ENCODE measurements at regions not wholly inside any gene's neighbourhood (a gene's known extent, or its start where the extent isn't known, plus 50 kb on each side); places are given as distances from the start of the nearest gene placed in this dataset.

DNA sequence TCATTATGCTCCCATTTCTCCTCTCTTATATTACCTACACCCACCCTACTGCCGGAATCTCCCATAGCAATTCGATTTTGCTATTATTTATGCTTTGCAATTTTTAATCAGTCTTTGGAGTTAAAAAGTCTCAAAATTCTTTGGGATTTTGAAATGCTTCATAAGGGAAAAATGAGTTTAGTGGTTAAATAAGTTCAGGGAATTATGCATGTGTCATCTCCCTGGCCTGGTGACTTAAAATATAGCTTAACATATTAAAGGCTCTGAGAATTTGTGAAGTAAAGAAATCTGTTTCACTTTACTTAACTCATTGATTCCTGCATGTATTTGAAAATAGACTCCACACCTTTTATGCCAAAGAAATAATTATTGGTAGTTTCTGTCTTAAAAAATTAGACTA, 185.1 kb upstream of the DIPK2B start:
- Histone ChIP-seq H3K27me3 (ENCODE audit: insufficient read depth, low read length) (no peaks in the 10 kb centered on the region), H3K4me1 (ENCODE audit: insufficient read depth, low read length) (no peaks in the 10 kb centered on the region), H3K9me3 (ENCODE audit: low read depth, low read length) (no peaks in the 10 kb centered on the region), H3K4me3 (ENCODE audit: low read length) (no peak overlapping the region)

DNA sequence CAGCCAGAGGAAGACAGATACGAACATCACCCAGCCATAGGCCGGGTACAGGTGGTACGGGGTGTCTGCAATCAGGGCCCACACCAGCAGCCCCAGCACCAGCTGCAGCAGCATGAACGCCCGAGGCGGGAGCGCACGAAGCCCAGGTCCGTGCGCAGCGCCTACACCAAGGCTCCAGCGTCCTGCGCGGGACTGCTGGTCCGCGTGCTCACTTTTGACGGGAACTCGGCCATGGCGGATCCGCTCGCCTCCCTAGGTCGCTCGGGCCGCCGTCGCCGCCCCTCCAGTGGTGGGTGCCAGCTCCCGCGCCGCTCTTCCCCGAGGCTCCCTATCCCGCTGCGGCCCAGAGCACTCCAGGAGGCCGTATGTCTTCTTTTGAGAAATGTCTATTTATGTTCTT, 181.2 kb upstream of the DIPK2B start:
- Histone ChIP-seq H3K4me3 (ENCODE audit: low read length) (no peak overlapping the region), H3K27me3 (ENCODE audit: insufficient read depth, low read length) (no peaks in the 10 kb centered on the region), H3K4me1 (ENCODE audit: insufficient read depth, low read length) (no peaks in the 10 kb centered on the region), H3K9me3 (ENCODE audit: low read depth, low read length) (no peaks in the 10 kb centered on the region)

DNA sequence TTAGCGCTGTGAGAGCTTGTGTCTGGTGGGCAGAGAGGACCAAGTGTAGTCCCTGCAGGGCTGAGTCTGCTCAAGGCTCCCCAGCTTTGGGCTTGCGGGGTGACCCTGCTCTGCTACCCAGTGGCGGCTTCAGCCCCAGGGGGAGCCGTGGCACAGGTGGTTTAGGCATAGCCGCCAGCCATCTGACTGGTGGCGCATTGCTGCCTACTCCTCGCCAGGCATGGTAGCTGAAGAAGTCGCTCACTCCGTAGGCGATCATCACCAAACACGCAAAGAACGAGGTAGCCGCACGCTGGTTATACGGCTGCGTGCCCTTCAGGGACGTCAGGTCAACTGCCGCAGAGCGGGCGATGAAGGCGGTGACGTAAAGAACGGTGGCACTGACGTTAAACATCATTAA, 180.7 kb upstream of the DIPK2B start:
- no peak overlapping the region for H3K4me3 ChIP-seq (ENCODE audit: low read length)
- H3K4me1 ChIP-seq (ENCODE audit: insufficient read depth, low read length): no peaks in the 10 kb centered on the region
- H3K27me3 ChIP-seq (ENCODE audit: insufficient read depth, low read length): no peaks in the 10 kb centered on the region
- no peaks in the 10 kb centered on the region for H3K9me3 ChIP-seq (ENCODE audit: low read depth, low read length)

DNA sequence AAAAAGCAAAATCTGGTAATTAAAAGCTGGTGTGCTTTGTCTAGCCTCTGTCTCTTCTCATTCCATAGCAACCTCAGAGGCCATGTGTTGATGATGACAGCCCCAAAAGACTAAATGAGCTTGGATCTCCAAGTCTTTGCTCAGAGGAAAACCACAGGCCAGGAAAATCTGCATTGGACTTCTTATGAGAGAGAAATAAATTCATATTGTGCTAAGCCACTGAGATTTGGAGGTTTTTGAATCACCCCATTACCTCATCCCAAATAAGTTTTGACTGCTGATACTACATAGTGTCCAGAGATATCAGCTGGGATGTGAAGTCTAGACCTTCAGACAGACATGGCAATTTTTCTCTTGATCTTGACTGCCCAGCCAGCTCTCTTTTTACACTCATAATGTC, 178.6 kb upstream of the DIPK2B start:
- no peaks in the 10 kb centered on the region for H3K9me3 ChIP-seq (ENCODE audit: low read depth, low read length)
- H3K4me1 ChIP-seq (ENCODE audit: insufficient read depth, low read length): no peaks in the 10 kb centered on the region
- H3K4me3 ChIP-seq (ENCODE audit: low read length): no peak overlapping the region
- no peaks in the 10 kb centered on the region for H3K27me3 ChIP-seq (ENCODE audit: insufficient read depth, low read length)

DNA sequence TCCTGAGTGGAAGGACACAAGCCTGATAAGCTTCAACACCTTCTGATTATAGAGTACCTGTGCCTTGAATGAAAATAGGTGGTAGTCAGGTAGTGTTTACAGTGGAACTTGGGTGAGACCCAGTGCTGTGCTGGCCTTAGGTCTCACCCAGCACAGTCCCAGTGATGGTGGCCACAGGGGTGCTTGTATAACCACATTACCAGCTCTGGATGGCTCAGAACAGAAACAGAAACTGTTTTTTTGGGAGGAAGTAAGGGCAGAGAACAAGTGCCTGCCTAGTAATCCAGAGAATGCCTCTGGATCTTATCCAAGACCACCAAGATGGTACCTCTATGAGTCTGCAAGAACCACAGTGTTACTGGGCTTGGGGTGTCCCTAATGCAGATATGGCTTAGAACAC, 171.5 kb upstream of the DIPK2B start:
- H3K4me1 ChIP-seq (ENCODE audit: insufficient read depth, low read length): no peaks in the 10 kb centered on the region

DNA sequence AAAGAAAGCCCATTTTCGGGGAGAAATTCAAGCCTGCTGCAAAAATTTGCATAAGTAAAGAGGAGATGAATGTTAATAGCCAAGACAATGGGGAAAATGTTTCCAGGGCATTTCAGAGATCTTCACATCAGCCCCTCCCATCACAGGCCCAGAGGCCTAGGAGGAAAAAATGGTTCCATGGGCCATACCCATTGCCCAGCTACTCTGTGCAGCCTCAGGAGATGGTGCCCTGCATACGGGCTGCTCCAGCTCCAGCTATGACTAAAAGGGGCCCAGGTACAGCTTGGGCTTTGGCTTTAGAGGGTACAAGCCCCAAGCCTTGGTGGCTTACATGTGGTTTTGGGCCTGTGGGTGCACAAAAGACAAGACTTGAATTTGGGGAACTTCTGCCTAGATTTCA, 168.0 kb upstream of the DIPK2B start:
- Histone ChIP-seq H3K4me1 (ENCODE audit: insufficient read depth, low read length) (no peaks in the 10 kb centered on the region), H3K9me3 (ENCODE audit: low read depth, low read length) (no peaks in the 10 kb centered on the region), H3K27me3 (ENCODE audit: insufficient read depth, low read length) (no peaks in the 10 kb centered on the region), H3K4me3 (ENCODE audit: low read length) (no peak overlapping the region)

More for the DNA sequence above, 171.5 kb upstream of the DIPK2B start:
- Histone ChIP-seq H3K9me3 (ENCODE audit: low read depth, low read length) (no peaks in the 10 kb centered on the region), H3K4me3 (ENCODE audit: low read length) (no peak overlapping the region), H3K27me3 (ENCODE audit: insufficient read depth, low read length) (no peaks in the 10 kb centered on the region)

DNA sequence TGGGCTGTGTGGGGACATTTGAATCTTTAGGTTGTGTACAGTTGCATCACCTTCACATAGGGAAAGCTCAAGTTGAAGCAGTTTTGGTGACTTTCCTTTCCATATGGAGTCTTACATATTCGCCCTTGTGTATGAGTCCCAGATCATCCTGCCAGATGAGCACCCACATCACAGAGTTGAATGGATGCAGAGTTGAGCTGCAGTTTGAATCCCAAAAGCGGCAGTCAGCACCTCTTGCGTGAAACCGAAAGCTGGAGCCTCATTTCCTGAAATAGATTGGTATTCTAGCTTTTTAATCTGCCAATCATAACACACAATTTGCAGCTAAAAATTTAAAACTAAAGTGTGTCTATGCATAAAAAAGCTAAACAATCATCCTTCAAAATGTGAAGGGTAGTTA, 162.9 kb upstream of the DIPK2B start:
- H3K4me3 ChIP-seq (ENCODE audit: low read length): no peak overlapping the region
- no peaks in the 10 kb centered on the region for H3K4me1 ChIP-seq (ENCODE audit: insufficient read depth, low read length)
- H3K27me3 ChIP-seq (ENCODE audit: insufficient read depth, low read length): no peaks in the 10 kb centered on the region
- no peaks in the 10 kb centered on the region for H3K9me3 ChIP-seq (ENCODE audit: low read depth, low read length)

DNA sequence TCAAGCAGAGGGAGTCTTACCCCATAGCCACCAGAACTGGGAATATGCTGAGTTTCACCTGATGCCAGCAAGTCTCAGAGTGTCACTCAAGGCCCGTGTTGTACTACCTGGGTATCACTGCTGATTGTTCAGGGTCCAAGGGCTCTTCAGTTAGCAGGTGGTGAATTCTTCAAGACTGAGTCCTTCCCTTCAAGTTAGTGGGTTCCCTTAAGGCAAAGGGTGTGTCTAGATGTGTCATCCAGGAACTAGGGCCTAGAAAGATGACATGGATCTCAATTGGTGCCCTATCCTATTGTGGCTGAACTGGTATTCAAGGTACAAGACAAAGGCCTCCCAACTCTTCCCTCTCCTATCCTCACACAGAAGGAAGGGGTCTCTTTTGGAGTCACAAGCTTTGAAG, 159.9 kb upstream of the DIPK2B start:
- Histone ChIP-seq H3K27me3 (ENCODE audit: insufficient read depth, low read length) (no peaks in the 10 kb centered on the region), H3K9me3 (ENCODE audit: low read depth, low read length) (no peaks in the 10 kb centered on the region), H3K4me1 (ENCODE audit: insufficient read depth, low read length) (no peaks in the 10 kb centered on the region), H3K4me3 (ENCODE audit: low read length) (no peak overlapping the region)

DNA sequence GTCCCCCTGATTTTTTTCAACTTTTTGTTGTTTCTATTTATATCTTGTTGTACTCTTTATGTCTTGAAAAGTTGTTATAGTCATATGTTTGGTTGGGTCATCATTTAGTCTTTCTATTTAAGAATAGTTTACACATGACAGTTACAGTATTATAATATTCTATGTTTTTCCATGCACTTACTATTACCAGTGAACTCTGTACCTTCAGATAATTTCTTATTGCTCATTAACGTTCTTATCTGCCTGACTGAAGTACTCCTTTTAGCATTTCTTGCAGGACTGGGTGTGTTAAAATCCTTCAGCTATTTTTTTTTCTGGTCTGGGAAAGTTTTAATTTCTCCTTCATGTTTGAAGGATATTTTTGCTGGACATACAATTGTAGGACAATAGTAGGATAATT, 157.7 kb upstream of the DIPK2B start:
- Histone ChIP-seq H3K9me3 (ENCODE audit: low read depth, low read length) (no peaks in the 10 kb centered on the region), H3K27me3 (ENCODE audit: insufficient read depth, low read length) (no peaks in the 10 kb centered on the region), H3K4me3 (ENCODE audit: low read length) (no peak overlapping the region), H3K4me1 (ENCODE audit: insufficient read depth, low read length) (no peaks in the 10 kb centered on the region)

DNA sequence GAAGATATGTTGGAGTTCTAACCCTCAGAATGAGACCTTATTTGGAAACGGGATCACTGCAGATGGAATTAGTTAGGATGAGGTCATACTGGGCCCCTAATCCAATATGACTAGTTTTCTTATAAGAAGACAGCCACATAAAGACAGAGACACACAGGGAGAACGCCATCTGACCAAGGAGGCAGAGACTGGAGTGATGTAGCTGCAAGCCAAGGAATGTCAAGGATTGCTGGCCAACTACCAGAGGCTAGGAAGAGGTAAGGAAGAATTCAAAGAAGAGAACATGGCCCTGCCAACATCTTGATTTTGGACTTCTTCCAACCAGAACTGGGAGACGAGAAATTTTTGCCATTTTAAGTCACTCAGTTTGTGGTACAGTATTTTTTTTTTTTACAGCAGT, 152.8 kb upstream of the DIPK2B start:
- no peaks in the 10 kb centered on the region for H3K4me1 ChIP-seq (ENCODE audit: insufficient read depth, low read length)
- no peak overlapping the region for H3K4me3 ChIP-seq (ENCODE audit: low read length)
- H3K27me3 ChIP-seq (ENCODE audit: insufficient read depth, low read length): no peaks in the 10 kb centered on the region
- no peaks in the 10 kb centered on the region for H3K9me3 ChIP-seq (ENCODE audit: low read depth, low read length)

DNA sequence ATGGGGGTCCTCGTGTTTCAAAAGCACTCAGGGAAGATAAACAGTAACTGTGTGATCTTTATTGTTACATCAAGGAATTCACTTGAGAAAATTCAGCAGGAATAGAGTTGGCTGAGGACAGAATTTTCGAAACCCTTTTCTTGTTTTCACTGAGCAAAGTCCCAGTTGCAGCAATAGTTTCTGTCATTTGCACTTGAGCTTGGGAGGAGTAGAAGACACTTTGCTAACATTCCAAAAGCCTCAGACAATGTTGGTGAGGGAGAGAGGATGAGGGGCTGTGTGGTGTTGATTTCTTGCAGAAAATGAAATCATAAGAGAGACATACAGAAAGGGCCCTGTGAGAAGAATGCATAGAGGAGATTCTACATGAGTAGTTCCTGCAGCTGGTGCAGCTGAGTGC, 151.9 kb upstream of the DIPK2B start:
- Histone ChIP-seq H3K27me3 (ENCODE audit: insufficient read depth, low read length) (no peaks in the 10 kb centered on the region), H3K9me3 (ENCODE audit: low read depth, low read length) (no peaks in the 10 kb centered on the region), H3K4me1 (ENCODE audit: insufficient read depth, low read length) (no peaks in the 10 kb centered on the region), H3K4me3 (ENCODE audit: low read length) (no peak overlapping the region)

DNA sequence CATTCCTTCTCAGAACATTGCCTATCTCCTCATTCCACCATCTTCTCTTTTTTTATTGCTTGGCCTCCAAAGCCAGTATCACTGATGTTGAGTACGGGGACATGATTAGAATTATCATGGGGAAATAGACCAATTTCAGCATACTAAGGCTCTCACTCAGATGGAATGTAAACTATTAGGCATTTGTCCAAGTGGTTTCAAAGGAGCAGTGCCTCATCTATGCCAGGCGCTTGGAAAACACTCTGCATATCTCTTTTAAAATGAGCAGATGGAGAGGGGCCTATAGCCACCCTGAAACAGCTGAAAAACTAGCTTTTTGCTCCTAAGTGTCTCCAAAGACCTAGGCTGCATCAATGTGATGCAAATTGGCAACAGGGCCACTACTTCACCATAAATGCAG, 150.8 kb upstream of the DIPK2B start:
- no peaks in the 10 kb centered on the region for H3K27me3 ChIP-seq (ENCODE audit: insufficient read depth, low read length)
- H3K9me3 ChIP-seq (ENCODE audit: low read depth, low read length): no peaks in the 10 kb centered on the region
- H3K4me1 ChIP-seq (ENCODE audit: insufficient read depth, low read length): no peaks in the 10 kb centered on the region
- no peak overlapping the region for H3K4me3 ChIP-seq (ENCODE audit: low read length)

DNA sequence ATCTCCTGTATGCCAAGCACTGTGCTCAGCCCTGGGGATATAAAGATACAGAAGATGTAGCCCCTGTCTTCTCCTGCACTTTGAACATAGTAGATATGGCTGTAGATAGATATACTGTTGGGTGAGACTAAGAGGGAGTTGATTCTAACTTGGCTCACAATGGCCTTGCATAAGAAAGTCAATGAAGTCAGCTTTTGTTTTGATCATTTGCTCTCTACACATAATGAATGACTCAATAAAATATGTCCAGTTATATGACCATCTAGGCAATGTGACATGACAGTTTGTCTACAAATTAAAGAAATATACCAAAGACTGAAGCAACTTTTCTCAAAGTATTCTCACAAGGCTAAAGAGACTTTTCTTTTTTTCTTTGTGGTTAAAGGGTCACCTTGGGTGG, 147.6 kb upstream of the DIPK2B start:
- Histone ChIP-seq H3K4me3 (ENCODE audit: low read length) (no peak overlapping the region), H3K4me1 (ENCODE audit: insufficient read depth, low read length) (no peaks in the 10 kb centered on the region), H3K27me3 (ENCODE audit: insufficient read depth, low read length) (no peaks in the 10 kb centered on the region), H3K9me3 (ENCODE audit: low read depth, low read length) (no peaks in the 10 kb centered on the region)

DNA sequence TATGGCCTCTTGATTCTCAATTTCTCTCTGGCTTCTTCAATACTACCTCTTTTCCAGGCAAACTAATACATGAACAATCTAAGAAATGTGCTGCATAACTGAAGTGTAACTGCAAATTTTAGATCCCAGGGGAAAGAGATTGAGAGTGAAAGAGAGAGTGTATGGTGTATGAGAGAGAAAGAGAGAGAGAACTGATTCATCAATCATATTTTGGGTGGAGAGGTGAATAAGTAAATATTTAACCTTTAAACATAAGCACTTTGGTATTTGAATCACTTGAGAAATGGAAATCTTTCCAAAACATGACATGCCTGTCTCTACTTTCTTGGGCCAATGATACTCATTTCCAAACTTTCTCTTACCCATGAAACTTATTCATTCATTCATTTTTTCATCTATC, 147.2 kb upstream of the DIPK2B start:
- H3K9me3 ChIP-seq (ENCODE audit: low read depth, low read length): no peaks in the 10 kb centered on the region
- no peaks in the 10 kb centered on the region for H3K27me3 ChIP-seq (ENCODE audit: insufficient read depth, low read length)
- no peak overlapping the region for H3K4me3 ChIP-seq (ENCODE audit: low read length)
- H3K4me1 ChIP-seq (ENCODE audit: insufficient read depth, low read length): no peaks in the 10 kb centered on the region

DNA sequence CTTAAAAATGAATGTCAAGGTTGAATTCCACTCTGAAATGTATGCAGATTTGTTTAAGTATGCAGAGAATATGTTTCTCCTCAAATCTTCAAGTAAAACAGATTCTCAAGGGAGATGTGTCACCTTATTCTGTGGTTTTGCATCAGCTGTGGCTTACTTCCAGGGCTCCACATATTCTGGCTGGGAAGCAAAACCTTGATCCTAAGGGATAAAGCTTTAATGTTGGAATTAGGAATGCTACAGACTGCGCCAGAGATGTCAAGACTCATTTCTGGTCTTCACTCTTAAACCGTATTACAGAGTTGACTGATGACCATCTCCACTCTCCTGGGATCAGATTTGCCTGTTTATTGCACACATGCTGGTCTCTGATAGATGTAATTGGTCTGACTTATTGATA, 143.9 kb upstream of the DIPK2B start:
- no peaks in the 10 kb centered on the region for H3K27me3 ChIP-seq (ENCODE audit: insufficient read depth, low read length)
- no peak overlapping the region for H3K4me3 ChIP-seq (ENCODE audit: low read length)
- no peaks in the 10 kb centered on the region for H3K4me1 ChIP-seq (ENCODE audit: insufficient read depth, low read length)
- H3K9me3 ChIP-seq (ENCODE audit: low read depth, low read length): no peaks in the 10 kb centered on the region

DNA sequence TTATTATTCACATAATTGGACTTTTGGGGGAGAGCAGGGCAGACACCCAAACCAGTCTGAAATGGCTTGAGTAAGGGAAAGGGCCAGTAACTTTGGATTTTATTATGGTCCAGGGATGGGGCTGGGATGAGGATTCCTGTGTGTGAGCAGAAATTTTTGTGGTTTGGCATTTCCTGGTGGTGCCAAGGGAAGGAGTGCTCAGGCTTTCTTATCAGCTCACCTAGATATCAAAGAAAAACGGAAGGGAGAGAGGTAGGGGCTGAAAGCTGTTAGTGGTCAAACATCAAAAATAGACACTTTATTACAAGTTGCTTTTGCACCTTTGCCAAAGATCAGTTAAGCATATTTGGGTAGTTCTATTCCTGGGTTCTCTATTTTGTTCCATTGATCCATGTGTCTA, 128.5 kb upstream of the DIPK2B start:
- Histone ChIP-seq H3K4me3 (ENCODE audit: low read length) (no peak overlapping the region), H3K9me3 (ENCODE audit: low read depth, low read length) (no peaks in the 10 kb centered on the region), H3K4me1 (ENCODE audit: insufficient read depth, low read length) (no peaks in the 10 kb centered on the region), H3K27me3 (ENCODE audit: insufficient read depth, low read length) (no peaks in the 10 kb centered on the region)

DNA sequence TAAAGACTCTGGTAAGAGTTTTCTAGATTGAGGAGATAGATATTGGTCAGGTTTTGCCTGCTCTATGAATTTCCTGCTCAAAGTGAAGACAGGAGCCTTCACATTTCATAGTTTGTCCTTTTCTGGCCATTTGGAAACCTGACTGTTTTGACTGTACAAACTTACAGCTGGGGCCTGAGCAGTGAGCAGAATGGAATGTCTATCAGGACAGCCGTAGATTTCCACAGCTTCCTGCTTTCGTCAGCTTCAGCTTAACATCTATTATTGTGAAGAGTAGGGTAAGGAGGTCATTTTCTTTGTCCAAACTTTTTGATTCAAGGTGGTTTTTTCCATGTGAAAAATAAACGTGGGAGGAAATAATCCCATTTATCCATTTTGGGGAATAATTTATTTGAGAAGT, 124.3 kb upstream of the DIPK2B start:
- H3K4me1 ChIP-seq (ENCODE audit: insufficient read depth, low read length): no peaks in the 10 kb centered on the region
- no peak overlapping the region for H3K4me3 ChIP-seq (ENCODE audit: low read length)
- H3K27me3 ChIP-seq (ENCODE audit: insufficient read depth, low read length): no peaks in the 10 kb centered on the region
- H3K9me3 ChIP-seq (ENCODE audit: low read depth, low read length): no peaks in the 10 kb centered on the region

Measured in mononuclear cell (primary cell).